MCF 10A (cell line): ENCODE measurements at regions not wholly inside any gene's neighbourhood (a gene's known extent, or its start where the extent isn't known, plus 50 kb on each side); places are given as distances from the start of the nearest gene placed in this dataset.

ENCODE experiments used
- BruUV-seq: library from RNA; stranded (reverse); fragments of 400-500 nt; replicated peaks from 2 replicates; lab custom pipeline; 2021; lab: Mats Ljungman, UMichigan
- CTCF ChIA-PET: fragments of 300-600 bp; sonication (Branson Sonifier 250); formaldehyde crosslinking; extraction: SDS; loops from one replicate; lab custom pipeline; 2021; ENCODE audit warnings: antibody characterized with exemption, inconsistent platforms; lab: Yijun Ruan, JAX
- POLR2A ChIA-PET: fragments of 300-600, 350-650 bp; sonication (Branson Sonifier 250); formaldehyde crosslinking; extraction: SDS; loops from one replicate; lab custom pipeline; 2020; ENCODE audit warnings: antibody characterized with exemption, inconsistent platforms; lab: Yijun Ruan, JAX
- DNase-seq: peaks from one replicate; pipeline ENCODE4 v3.0.0-alpha.2; 2018; ENCODE audit not compliant: unreplicated experiment
- H3K27ac Mint-ChIP-seq: one replicate; pipeline ENCODE4 v1.8.0; 2022; ENCODE audit warnings: mild to moderate bottlenecking, low read depth, mixed read lengths; ENCODE audit not compliant: unreplicated experiment
- H3K27me3 Mint-ChIP-seq: one replicate; pipeline ENCODE4 v1.8.0; 2022; ENCODE audit warnings: mixed read lengths; ENCODE audit not compliant: insufficient read depth, unreplicated experiment
- H3K36me3 Mint-ChIP-seq: one replicate; pipeline ENCODE4 v1.8.0; 2022; ENCODE audit warnings: mild to moderate bottlenecking, moderate library complexity, mixed read lengths; ENCODE audit not compliant: insufficient read depth, unreplicated experiment
- H3K4me1 Mint-ChIP-seq: one replicate; pipeline ENCODE4 v1.8.0; 2022; ENCODE audit warnings: mixed read lengths; ENCODE audit not compliant: insufficient read depth, unreplicated experiment
- H3K4me3 Mint-ChIP-seq: one replicate; pipeline ENCODE4 v1.8.0; 2022; ENCODE audit warnings: mild to moderate bottlenecking, moderate library complexity, mixed read lengths; ENCODE audit not compliant: unreplicated experiment
- H3K9me3 Mint-ChIP-seq: one replicate; pipeline ENCODE4 v1.8.0; 2022; ENCODE audit warnings: mixed read lengths; ENCODE audit not compliant: unreplicated experiment
- intact Hi-C: fragments of 100-400 bp; cut with micrococcal nuclease; formaldehyde crosslinking; loops from 2 replicates; pipeline ENCODE4 v1.14.1; 2022
- TF ChIP-seq, protein P1 (sequence below): fragments of 200-600 bp; IDR thresholded peaks from one replicate; pipeline ENCODE4 v1.8.0; 2022; ENCODE audit warnings: antibody characterized with exemption, mild to moderate bottlenecking; ENCODE audit not compliant: unreplicated experiment

DNA sequence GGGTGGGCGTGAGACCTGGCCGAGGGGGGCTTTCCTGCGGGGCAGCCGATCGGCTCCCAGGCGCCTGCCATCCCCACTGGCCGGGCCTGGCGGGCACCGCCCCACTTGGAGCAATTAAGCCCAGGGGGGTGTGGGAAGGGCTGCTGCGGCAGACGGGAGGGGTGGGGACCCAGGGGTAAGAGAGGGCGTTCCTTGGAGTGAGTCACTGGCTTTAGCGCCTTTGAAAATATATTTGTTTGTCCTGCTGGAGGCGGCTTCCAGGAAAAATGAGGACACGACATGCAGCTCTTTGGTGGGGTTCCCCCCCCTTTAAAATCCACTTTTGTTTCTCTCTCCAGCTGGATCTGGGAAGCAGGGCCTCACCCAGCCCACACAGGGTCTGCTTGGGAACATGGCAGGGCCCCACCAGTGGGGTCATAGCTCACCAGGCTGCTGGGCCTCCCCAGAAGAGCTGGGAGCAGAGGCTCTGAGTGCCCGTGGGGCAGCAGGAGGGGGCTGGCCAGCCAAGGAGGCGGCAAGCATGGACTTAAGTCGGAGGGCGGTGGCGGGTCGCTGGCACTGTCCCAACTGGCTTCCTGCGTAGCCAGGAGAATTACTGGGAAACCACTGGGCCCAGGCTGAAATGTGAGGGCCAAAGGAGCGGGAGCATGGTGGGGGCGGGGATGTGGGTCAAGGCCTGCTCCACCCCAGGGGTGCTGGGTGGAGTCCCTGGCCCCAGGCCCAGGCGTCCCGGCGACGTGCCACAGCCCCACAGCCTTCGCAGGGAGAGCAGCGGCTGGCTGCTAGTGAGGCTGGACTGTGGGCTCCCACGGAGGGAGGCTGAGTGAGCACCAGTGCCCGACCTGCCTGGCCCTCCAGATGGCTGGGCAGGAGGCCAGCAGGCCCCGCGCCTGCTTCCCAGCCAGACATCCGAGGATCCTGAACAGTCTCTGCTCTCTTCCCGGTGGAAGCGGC, 128.0 kb downstream of the RFLNA start:
- POLR2A ChIA-PET = interaction anchor here (1.7 kb wide), 1 partner anchor 11 kb away, joined by 8 read pairs; no protein-coding TSS in a partner anchor
- peak; percentile 92 for DNase-seq
- Mint-ChIP-seq H3K4me3 (peak overlapping the region; percentile 48), H3K27me3 (no peaks in the 10 kb centered on the region), H3K36me3 (peaks cover 43% of the 10 kb centered on the region), H3K4me1 (peaks cover 18% of the 10 kb centered on the region), H3K27ac (peak overlapping the region; percentile 49), H3K9me3 (no peaks in the 10 kb centered on the region)
- CTCF ChIA-PET = interaction anchor here (0.6 to 1.1 kb wide), 4 partner anchors 14 to 447 kb away, joined by 3 to 4 read pairs (median 3); no protein-coding TSS in a partner anchor
- BruUV-seq = no TSS peak
- TF ChIP-seq, protein P1, sequence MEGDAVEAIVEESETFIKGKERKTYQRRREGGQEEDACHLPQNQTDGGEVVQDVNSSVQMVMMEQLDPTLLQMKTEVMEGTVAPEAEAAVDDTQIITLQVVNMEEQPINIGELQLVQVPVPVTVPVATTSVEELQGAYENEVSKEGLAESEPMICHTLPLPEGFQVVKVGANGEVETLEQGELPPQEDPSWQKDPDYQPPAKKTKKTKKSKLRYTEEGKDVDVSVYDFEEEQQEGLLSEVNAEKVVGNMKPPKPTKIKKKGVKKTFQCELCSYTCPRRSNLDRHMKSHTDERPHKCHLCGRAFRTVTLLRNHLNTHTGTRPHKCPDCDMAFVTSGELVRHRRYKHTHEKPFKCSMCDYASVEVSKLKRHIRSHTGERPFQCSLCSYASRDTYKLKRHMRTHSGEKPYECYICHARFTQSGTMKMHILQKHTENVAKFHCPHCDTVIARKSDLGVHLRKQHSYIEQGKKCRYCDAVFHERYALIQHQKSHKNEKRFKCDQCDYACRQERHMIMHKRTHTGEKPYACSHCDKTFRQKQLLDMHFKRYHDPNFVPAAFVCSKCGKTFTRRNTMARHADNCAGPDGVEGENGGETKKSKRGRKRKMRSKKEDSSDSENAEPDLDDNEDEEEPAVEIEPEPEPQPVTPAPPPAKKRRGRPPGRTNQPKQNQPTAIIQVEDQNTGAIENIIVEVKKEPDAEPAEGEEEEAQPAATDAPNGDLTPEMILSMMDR = no peak
- intact Hi-C loops = loop anchor here (1.0 to 5.0 kb wide), 3 partner anchors 94 to 349 kb away; partner anchors contain the start of gene NCOR2

- Mint-ChIP-seq H3K36me3 (peaks cover 43% of the 10 kb centered on the region), H3K27ac (no peak overlapping the region), H3K27me3 (no peaks in the 10 kb centered on the region), H3K9me3 (no peaks in the 10 kb centered on the region), H3K4me3 (peak overlapping the region; percentile 40), H3K4me1 (peaks cover 18% of the 10 kb centered on the region)
- no TSS peak for BruUV-seq
- ChIA-PET POLR2A (interaction anchor here (0.7 to 1.7 kb wide), 3 partner anchors 10 to 434 kb away, joined by 3 to 8 read pairs (median 5); no protein-coding TSS in a partner anchor), CTCF (interaction anchor here (0.6 to 1.1 kb wide), 4 partner anchors 13 to 446 kb away, joined by 3 to 4 read pairs (median 3); no protein-coding TSS in a partner anchor)
- intact Hi-C loops = loop anchor here (1.0 to 5.0 kb wide), 3 partner anchors 95 to 350 kb away; partner anchors contain the start of gene NCOR2
- DNase-seq = peak; percentile 57
- TF ChIP-seq, protein P1 = no peak
Observed at GRCh38 chr12:124422142-124422569, 127.3 kb downstream of the RFLNA start.

DNA sequence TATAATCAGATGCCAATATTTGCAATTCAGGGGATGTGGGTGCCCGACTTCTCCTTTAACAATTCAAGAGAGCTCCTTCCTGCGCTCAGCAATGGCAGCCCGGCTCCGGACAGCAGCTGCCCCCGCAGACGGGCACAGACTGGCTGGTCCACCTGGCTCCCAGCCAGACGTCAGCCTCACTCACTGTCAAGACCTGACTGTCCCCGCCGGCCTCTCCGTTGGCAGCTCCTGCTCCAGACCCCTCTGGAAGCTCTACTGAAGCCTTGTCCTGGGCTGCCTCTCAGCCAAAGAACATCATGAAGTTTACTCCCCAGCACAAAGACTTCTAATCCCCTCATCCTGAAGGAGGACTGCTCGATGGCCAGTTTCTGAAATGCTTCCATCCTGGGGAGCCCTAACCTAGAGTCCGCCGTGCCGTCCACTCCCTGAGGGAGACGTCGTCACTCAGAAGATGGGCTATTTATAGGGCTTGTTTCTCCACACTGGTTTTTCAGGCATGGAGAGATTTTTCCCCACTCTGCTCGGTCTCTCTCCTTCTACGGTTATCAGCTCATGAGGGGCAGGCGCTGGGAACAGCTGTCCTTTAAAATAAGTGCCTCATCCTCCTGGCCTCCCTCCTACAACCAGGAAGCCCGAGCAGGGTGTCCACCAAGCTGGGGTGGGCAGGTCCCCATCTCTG, 126.2 kb downstream of the RFLNA start:
- CTCF ChIA-PET = interaction anchor here (0.7 kb wide), 1 partner anchor 334 kb away, joined by 3 read pairs; no protein-coding TSS in a partner anchor
- peaks cover 18% of the 10 kb centered on the region for H3K4me1 Mint-ChIP-seq
- intact Hi-C loops = loop anchor here (5.0 kb wide), 2 partner anchors 96 to 351 kb away; no protein-coding TSS in a partner anchor
- POLR2A ChIA-PET = interaction anchor here (1.7 kb wide), 1 partner anchor 98 kb away, joined by 5 read pairs; no protein-coding TSS in a partner anchor
- TF ChIP-seq, protein P1 = no peak
- no peak overlapping the region for H3K27ac Mint-ChIP-seq
- DNase-seq = no peak
- H3K4me3 Mint-ChIP-seq = no peak overlapping the region
- no peaks in the 10 kb centered on the region for H3K9me3 Mint-ChIP-seq
- peaks cover 36% of the 10 kb centered on the region for H3K36me3 Mint-ChIP-seq
- BruUV-seq = no TSS peak
- H3K27me3 Mint-ChIP-seq = no peaks in the 10 kb centered on the region
